ENCODE measurements at regions not wholly inside any gene's neighbourhood (a gene's known extent, or its start where the extent isn't known, plus 50 kb on each side); places are given as distances from the start of the nearest gene placed in this dataset.
"Not testable (repeated sequence)": the region's sequence is repeated elsewhere in the genome, so short reads cannot be mapped to it uniquely, and the experiment has no call there.

DNA sequence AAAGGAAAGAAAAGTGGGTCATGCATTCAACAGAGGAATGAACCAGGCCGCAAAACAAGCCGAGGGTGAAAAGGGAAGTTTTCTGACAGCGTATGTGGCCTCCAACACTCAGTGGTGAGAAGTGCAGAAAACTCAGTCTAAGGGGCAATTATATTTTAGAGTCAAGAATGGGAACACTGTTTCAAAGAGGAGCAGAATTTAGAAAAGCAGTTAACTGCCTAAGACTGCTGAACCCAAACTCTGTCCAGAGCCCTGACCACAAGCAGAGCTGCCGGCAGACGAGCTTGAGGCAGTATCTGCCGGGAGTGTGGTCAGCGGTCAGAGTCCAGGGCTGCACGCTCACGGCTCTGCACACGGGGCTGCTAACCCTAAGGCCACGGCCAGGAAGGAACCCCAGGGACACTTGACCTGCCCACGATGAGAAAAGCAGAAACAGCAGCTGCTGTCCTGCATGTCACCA is 347.0 kb upstream of the ID2 start:
- DNase-seq: no peak

DNA sequence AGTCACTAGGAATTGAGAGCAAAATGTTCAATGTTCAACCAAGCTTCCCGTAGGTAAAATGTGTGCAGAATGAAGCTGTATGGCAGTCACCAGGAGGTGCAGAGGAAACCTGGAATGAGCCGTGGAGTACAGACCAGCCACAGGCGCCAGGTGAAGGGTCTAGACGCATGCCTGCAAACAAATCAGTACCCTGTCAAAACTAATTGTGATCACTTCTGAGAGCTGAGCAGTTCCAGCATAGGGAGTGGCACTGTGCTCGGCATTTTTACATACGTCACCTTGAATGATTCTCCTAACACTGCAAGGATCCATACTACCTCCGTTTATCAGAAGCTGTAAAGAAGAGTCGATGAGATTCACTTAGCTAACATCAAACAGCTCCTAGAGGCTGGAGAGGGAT is 346.1 kb upstream of the ID2 start:
- DNase-seq: no peak

DNA sequence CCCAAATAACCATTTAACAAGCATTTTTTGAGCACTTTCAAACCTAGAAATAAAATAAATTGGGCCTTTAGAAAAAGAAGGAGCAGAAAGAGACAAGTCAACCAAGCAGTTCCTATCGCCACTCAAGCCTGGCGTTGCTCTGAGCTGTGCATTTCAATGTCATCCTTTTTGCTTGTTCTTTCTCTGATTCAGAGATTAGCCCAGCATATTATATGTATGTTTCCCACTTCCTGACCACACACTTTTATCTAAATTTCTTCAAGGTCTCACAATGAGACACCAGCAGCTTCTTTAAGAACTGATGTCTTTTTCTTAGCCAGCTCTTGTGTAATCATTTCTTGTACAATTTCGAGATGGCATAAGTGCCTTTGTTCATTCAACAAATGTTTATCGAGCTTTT is 344.5 kb upstream of the ID2 start:
- DNase-seq: no peak

DNA sequence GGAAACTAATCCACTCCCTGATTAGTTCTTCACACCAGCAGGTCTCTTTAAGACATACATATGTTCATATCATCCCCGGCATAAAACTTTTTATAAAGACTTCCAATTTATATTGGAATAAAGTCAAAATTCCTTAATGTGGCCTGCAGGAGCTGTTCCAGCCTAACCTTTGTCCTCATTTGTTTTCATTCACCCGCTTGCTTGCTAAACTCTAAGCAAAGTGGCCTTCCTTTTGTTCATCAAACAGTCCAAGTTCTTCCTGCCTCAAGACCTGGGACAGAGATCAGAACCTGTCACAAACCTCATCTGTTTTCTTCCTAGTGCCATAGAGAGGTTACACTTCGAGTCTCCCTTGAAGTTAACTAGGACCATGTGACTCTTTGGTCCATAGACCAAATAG is 339.4 kb upstream of the ID2 start:
- no peak for DNase-seq

DNA sequence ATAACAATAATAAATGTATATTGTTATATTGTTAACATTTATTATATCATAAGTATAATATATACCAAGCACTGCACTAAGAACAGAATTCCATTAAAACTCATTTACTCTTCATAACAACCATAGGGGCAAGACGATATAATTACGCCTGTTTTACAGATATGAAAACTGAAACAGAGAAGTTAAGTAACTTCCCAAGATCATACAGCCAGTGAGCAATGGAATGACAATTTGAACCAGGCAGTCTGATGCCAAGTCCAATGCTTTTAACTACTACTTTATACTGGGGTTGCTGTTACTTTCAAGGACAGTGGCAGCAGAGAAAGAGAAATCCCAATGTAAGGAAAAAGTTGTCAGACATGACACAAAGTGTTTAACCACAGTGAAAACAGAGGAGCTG is 338.8 kb upstream of the ID2 start:
- no peak for DNase-seq

DNA sequence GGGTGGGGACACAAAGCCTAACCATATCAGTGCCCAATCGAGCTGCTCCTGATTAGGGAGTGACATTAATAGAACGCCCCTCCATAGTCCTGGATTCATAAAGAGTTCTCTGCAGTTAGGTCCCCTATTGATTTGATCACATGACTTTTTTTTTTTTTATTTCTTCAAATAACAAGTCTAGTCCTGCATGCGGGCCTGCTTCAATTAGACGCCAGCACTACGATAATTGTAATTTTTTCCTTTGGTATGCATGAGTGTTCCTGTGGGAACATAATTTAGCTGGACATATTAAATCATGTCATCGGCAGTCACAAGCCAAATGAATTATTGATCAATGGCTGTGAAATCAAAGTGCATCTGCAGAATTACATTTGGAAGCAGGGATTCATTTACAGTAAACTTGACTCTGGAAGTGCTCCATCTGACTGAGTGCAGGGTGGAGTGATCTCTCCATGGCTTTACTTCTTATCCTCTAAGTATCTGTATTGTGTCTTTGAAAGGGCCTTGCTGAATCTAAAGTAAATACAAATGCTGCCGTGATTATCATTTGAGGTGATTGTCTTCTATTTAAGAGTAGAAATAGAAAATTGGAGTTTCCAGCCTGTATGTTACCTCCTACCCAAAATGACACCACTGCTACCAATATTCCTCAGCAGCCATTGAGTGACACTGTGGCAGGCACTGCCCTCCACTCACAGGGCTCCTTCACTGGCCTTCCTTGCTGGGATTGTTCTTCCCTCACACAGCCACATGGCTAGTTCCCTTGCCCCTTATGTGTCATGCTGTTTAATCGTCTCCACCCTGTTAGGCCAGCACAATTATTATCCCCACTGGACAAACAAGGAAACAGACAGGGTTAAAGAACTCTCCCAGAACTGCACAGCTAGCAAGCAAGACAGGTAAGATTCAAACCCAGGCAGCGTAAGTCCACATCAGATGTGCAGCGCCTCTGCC is 337.4 kb upstream of the ID2 start:
- no peak for DNase-seq

DNA sequence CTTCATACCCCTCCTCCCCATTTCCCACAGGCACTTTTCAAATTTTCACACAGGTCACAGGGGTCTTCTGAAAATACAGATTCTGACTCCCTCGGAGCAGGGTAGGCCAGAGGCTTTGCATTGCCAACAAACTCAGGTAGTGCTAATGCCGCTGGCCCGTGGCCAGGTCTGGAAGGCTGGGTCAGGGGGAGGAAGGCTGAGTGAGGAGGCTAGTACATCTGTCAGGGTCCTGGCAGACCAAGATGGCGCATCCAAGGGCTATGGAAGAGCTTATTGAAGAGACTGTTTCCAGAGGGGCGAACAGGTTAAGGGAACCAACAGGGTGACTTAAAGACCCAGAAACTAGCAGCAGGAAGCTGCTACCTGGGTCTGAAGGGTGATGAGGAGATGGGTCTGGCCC is 336.7 kb upstream of the ID2 start:
- DNase-seq: no peak

DNA sequence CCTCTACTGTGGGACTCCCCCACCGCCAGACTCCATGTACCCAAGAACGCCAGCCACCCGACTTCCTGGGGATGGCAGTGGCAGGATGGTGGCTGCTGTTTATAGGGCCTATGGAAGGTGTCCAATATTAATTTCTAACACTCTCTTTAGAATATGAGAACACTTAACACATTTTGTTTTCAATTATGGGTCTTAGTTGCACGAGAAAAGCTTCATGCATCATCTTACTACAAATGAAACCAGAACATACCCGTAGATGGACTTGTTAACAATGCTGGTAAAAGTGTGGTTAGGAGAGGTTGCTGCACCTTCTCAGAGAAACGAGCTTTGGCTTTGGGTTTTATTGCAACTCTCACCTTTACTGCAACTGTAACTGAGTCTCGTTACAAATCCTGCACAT is 335.6 kb upstream of the ID2 start:
- DNase-seq: no peak

DNA sequence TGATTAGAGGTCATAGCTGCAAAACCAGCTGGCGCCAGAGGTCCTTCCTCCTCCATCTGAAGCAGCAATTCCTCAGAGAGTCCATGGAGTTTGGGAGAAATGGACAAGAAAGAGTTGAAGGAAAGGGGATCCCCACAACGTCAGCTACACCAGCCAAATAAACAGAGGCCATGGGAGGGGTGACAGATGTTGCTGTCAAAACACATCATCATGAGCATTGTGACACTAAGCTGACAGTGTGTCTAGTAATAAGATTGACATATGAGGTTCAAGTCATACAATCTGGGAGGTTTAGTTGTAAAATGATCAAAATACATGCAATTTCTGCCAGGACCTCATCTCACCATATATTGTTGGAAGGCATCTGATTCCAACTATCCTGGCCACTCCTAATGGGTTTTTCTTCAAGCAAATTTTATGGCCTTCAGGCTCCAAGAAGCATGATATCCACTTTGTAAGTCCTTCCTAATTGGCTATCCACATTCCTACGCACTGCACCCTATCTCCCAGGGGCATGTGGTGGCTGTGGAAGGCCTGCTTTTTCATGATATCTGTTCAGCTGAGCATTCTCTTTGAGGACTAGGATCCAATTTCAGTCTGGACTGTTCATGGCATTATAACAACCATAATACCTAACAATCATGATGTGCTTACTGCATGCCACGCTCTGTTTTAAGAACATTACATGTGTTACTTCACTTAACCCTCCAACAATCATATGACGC is 335.0 kb upstream of the ID2 start:
- DNase-seq: no peak

DNA sequence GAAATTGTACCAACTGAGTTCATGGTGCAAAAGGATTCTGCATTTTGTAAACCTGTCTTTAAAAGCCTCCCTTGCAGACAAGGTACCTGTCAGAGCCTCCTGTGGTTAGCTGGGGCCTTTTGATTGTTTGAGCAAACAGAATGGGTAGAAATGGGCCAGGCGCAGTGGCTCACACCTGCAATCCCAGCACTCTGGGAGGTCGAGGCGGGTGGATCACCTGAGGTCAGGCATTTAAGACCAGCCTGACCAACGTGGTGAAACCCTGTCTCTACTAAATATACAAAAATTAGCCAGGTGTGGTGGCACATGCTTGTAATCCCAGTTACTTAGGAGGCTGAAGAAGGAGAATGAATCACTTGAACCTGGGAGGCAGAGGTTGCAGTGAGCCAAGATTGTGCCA is 332.9 kb upstream of the ID2 start:
- DNase-seq: not testable (repeated sequence)

DNA sequence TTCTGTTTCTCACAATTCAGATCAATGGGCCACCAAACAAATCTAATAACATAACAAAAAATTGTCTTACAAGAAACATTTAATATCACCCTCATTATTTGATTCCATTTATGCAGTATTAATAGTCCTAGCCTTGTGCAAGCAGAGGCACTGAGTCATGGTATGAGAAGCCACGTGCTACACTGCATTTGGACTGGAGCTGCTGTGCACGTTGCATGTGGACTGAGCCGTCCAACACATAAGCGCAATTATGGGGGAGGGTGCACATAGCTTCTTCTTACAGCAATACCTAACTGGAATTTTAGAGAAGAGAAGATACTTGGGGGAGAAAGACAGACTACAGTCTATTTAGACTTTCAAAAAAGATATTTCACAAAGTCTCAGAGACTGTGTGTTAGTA is 329.6 kb upstream of the ID2 start:
- DNase-seq: no peak

DNA sequence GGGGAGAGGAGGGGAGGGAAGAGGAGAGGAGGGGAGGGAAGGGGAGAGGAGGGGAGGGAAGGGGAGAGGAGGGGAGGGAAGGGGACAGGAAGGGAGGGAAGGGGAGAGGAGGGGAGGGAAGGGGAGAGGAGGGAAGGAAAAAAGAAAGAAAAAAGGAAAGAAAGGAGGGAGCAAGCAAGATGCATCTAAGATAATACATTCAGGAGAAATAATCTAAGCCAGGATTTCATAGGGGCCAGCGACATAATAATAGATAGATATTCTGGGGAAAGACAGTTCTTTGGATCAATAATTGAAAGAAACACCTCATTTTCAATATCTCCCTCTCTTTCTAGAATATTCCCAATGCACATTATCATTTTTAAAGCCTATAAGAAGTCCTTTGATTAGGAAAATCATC is 328.9 kb upstream of the ID2 start:
- DNase-seq: no peak

DNA sequence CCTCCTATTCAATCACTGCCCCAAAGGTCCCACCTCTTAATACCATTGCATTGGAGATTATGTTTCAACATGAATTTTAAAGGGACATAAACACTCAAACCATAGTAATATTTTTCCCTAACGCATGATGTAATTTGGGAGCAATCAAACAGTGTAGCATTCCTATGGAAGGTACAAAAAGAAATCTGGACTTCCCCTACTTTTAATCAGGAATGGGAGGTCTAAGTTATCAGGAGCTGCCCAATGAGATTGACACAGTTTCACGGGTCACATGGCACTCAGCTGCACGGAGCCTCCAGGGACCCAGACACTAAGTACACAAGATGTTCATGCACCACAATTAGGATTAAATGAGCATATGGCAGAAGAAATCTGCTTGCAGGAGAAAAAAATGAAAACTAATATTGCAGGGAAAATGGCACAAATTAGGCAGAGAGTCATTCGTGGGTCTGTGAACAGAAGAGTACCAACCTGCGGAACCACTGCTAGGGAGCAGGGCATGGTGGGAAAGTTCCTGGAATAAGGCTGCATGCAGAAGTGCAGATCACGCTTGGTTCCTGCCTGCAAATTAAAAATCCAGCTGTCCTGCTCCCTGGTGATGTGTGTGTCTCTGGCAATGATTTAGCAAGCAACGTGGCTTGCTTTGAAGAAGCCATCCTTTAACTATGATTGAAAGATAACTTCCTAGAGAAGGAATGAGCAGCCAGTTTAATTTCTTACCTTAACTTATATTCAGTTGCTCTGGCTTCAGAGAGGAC is 326.6 kb upstream of the ID2 start:
- no peak for DNase-seq

DNA sequence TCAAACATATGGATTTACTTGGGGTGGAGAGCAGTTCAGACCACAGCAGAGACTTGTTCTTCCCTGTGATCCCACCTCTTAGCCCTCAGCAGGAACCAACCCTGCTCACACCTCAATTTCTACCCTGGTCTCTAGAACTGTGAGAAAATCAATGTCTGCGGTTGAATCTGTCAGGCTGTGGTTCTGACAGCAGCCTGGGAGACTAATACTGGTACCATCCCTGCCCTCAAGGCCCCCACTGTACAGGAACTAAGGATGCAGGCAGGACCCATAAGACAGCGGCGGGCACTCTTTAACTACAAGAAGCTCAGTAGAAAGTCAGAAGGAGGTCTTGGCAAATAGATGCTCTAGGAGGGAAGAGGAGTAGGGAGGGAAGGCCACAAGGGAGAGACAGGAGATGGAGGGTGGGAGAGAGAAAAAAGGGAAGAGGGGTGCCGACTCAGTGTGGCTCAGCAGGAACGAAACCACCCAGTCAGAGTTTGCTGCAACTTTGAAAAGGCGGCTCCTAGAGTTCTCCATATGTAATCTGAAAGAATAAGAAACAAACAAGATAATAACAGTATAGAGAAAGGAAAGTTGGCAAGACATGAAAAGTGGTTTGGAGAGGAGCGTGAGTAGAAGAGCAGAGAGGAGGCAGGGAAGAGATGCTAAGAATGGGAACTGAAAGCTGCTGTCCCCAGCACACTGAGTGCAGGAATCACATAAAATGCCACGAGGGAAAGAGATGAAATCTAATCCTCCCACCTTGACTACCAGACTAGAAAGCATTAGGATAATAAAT is 323.9 kb upstream of the ID2 start:
- DNase-seq: no peak

DNA sequence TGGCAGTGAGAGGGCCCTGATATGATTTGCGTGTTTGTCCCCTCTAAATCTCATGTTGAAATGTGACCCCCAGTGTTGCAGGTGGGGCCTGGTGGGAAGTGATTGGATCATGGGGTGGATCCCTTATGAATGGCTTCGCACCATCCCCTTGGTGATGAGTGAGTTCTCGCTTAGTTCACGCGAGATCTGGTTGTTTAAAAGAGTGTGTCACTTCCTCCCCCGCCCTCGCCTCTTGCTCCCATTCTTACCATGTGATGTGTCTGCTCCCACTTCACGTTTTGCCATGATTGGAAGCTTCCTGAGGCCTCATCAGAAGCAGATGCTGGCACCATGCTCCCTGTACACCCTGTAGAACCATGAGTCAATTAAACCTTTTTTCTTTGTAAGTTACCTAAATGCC is 319.9 kb upstream of the ID2 start:
- DNase-seq: no peak

DNA sequence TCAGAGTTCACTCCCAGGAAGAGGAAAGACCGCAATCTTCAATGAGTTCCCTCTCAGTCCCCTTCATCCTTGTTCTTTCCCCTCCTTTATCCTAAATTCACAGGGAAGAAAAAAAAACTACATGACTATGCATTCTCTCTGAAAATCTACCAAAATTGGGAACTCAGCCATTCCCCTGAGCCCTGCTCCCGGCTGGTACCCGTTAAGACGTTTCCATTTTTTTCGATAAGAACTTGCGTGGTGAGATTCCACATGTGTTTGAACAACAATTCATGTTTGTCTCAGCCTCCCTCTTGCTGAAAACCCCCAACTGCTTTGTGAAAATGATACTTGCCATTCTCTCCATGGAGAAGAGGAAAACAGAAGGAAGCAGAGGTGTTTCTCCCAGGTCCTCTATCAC is 318.7 kb upstream of the ID2 start:
- DNase-seq: peak; percentile 47

DNA sequence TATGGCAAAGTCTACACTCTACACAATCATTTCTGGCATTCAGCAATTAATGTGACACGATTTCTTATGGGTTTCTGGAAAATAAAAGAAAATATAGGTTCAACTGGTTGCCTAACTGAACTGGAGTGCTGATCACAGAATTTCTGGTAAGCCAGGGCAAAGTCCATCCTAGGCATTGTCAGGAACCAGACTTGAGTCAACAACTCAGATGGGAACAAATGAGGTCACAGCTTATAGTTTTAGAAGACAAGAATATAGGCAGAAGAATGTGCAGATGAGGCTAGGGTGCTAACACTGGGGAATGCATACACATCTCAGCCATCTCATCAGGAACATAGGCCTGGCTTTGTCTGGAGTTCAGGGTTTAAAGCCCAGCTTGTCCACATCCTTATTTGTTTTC is 317.2 kb upstream of the ID2 start:
- DNase-seq: no peak

DNA sequence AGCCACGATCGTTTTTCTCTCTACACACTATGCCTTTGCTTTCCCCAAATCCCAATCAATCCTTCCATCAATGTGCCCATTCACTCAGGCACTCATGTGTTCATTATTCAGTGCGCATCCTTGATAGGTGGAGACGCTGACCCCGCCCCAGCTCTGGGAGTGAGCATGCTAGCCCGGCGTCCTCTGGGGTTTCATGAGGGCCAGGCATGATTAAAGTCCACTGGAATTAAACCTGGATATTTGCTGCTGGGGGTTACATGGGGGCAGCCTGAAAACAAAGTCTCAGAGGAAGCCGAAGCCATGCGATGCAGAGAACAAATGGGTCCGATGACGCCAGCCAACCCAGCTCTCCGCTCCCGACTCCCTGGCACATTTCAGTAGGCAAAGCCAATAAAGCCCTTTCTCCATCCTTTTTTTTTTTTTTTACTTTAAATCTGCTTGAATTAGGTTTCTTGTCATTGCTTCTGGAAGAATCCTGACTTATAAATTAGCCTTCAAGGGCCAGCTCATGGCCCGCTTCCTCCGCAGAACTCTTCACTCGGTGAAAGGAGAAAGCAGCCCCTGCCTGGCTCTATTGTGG is 316.4 kb upstream of the ID2 start:
- no peak for DNase-seq

DNA sequence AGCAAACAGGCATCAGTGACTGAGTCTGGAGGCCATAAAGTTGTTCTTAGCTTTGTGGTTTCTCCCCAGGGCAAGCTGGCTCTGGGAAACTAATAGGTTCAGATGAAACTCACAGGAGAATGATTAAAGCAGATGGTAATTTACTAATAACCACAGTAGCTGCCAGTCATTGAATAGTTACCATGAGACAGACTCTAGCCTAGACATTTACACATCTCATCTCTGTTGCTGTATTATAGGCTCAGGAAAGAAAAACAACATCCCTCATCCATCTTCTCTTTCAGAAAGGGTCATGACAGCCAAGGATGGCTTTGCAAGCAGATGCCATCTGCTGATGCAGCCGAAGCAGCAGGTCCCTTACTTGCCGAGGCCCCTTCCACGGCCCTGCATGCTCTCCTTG is 314.0 kb upstream of the ID2 start:
- DNase-seq: no peak

DNA sequence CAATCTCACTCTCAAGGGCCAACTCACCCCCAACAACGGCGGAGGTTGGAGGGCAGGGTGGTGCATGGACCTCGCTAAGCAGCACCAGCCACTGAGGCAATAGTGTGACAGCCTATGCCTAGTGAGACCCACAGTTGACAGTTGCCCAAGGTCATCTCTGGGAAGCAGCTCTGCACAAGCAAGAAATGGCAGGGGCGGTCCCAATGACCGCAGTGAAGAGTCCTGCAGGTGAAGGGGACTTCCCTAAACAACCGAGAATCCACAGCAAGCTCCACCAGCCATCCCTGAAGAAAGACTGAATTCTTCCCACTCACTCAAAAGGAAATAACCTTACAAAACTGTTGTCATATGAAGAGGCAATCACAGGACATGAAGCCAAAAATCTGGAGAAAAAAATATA is 313.4 kb upstream of the ID2 start:
- DNase-seq: no peak

DNA sequence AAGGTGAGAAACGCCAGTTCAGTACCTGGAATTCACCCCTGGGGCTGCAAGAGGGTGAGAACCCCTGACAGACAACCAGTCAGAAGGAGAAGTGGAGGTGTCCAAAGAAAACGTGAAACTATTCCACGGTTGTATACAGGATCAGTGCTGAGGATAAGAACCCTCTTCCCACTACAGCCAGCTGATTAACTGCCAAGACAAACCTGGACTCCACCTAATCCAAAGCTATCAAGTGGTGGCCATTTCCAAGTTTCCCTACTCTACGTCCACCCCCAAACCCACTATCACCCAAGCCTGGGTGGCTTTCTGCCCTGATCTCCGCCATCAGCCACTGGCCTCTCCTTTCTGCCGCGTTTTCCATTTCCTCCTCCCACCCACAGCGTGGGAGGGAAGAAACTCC is 312.3 kb upstream of the ID2 start:
- DNase-seq: no peak

Data from right lung (tissue), 2 donors.